Natural killer cell (primary cell): ENCODE measurements at regions not wholly inside any gene's neighbourhood (a gene's known extent, or its start where the extent isn't known, plus 50 kb on each side); places are given as distances from the start of the nearest gene placed in this dataset.
"Not testable (repeated sequence)": the region's sequence is repeated elsewhere in the genome, so short reads cannot be mapped to it uniquely, and the experiment has no call there.

Experiments
- ATAC-seq, 3 donors: fragments of 150-1000 bp in 2 of 3; fragments of 200-7000 bp in 1 of 3; cut with Tn5 transposase; 1 replicate in 1 of 3; 2 replicates in 2 of 3; pipeline ENCODE4 v1.10.0; 2021; ENCODE audit warnings: mild to moderate bottlenecking in 2 of 3, moderate library complexity in 2 of 3
- DNase-seq, 2 donors: peaks; one replicate each; pipeline versions ENCODE4 v3.0.0 to v3.0.0-alpha.2; 2013 to 2021; ENCODE audit warnings: mixed read lengths in 1 of 2
- H3K27ac ChIP-seq: one replicate; pipeline ENCODE4 v1.5.1; 2013; ENCODE audit warnings: mild to moderate bottlenecking, low read length
- H3K27me3 ChIP-seq: one replicate; pipeline ENCODE4 v1.6.1; 2013; ENCODE audit warnings: low read length; ENCODE audit not compliant: control insufficient read depth, insufficient read depth
- H3K36me3 ChIP-seq: one replicate; pipeline ENCODE4 v1.6.1; 2013; ENCODE audit warnings: low read length; ENCODE audit not compliant: control insufficient read depth, insufficient read depth
- H3K4me1 ChIP-seq: one replicate; pipeline ENCODE4 v1.6.1; 2013; ENCODE audit warnings: low read length; ENCODE audit not compliant: control insufficient read depth, insufficient read depth
- H3K4me3 ChIP-seq: one replicate; pipeline ENCODE4 v1.5.1; 2013; ENCODE audit warnings: low read length
- H3K9me3 ChIP-seq: one replicate; pipeline ENCODE4 v1.6.1; 2013; ENCODE audit warnings: low read length; ENCODE audit not compliant: control insufficient read depth, insufficient read depth
- H3K27ac Mint-ChIP-seq, 2 donors: one replicate each; pipeline ENCODE4 v1.8.0; 2022; ENCODE audit warnings: mild to moderate bottlenecking in 2 of 2, mixed read lengths in 2 of 2, moderate library complexity in 1 of 2
- H3K27me3 Mint-ChIP-seq, 2 donors: one replicate each; pipeline ENCODE4 v1.8.0; 2022; ENCODE audit warnings: low read depth in 2 of 2, mixed read lengths in 2 of 2
- H3K36me3 Mint-ChIP-seq: one replicate; pipeline ENCODE4 v1.8.0; 2022; ENCODE audit warnings: mixed read lengths
- H3K4me1 Mint-ChIP-seq, 2 donors: one replicate each; pipeline ENCODE4 v1.8.0; 2022; ENCODE audit warnings: mixed read lengths in 2 of 2
- H3K4me3 Mint-ChIP-seq: one replicate; pipeline ENCODE4 v1.8.0; 2022; ENCODE audit warnings: mild to moderate bottlenecking, moderate library complexity, mixed read lengths
- H3K9me3 Mint-ChIP-seq, 2 donors: one replicate each; pipeline ENCODE4 v1.8.0; 2022; ENCODE audit warnings: mixed read lengths in 2 of 2
- WGBS: methylation state at CpG from one replicate; pipeline ENCODE4 v1.1.7; 2013; ENCODE audit warnings: missing lambda C conversion rate; ENCODE audit not compliant: insufficient coverage; 5-methylcytosine and 5-hydroxymethylcytosine counted together
- intact Hi-C: fragments of 100-400 bp; cut with micrococcal nuclease; formaldehyde crosslinking; loops from one replicate; pipeline ENCODE4 v1.14.2; 2022
- TF ChIP-seq, protein P1 (sequence below): fragments of 200-600 bp; IDR thresholded peaks from one replicate; pipeline ENCODE4 v1.8.0; 2022; ENCODE audit warnings: antibody characterized with exemption

DNA sequence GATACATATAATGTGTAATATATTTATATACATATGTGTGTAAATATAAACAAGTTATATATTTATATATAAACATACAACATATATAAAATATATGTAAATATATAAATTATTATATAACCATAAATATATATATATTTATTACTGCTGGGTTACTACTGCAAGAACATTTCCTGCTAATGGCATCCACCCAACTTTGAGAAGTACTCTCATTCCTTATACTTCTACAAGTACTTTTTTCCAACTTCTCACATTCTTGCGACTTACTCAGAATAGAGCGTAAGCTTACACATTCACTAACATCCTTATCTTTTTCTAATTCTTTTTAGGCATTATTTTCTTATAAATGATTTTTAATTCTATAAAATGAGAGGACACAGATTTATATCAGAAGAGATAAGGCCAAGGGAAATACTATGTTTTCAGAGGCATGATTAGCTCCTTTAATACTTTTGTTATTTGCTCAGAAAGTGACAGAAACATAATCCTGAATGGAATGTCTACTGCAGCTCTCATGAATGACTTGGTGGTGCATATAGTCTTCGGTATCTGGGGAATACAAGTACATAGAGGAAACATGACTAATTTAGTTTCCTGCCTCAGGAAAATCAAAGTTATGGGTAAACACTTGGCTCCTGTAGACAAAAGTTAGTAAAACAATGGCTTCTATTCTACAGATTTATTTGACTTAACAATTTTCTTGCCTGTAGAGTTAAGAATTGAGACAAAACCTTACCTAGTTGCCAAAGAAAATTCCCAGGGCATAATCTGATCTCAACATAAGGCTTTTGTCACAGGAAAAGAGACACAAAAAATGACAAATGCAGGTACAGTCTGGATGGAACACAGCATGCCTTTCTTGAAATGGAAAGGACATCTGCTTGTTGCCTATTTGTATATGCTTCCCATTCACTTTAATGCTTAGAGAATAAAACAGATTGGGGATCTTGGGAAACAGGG, 453.9 kb downstream of the SQOR start:
- H3K4me3 Mint-ChIP-seq = no peak overlapping the region
- H3K27ac ChIP-seq = no peak overlapping the region
- no peak overlapping the region for H3K4me3 ChIP-seq
- H3K36me3 ChIP-seq = no peaks in the 10 kb centered on the region
- H3K9me3 Mint-ChIP-seq = peaks cover 6 to 11% of the 10 kb centered on the region in 2 donors
- ATAC-seq = no peak
- no peaks in the 10 kb centered on the region for H3K9me3 ChIP-seq
- no peaks in the 10 kb centered on the region for H3K36me3 Mint-ChIP-seq
- H3K27me3 ChIP-seq = no peaks in the 10 kb centered on the region
- intact Hi-C loops = no loop called here
- H3K27ac Mint-ChIP-seq = no peak overlapping the region
- TF ChIP-seq, protein P1, sequence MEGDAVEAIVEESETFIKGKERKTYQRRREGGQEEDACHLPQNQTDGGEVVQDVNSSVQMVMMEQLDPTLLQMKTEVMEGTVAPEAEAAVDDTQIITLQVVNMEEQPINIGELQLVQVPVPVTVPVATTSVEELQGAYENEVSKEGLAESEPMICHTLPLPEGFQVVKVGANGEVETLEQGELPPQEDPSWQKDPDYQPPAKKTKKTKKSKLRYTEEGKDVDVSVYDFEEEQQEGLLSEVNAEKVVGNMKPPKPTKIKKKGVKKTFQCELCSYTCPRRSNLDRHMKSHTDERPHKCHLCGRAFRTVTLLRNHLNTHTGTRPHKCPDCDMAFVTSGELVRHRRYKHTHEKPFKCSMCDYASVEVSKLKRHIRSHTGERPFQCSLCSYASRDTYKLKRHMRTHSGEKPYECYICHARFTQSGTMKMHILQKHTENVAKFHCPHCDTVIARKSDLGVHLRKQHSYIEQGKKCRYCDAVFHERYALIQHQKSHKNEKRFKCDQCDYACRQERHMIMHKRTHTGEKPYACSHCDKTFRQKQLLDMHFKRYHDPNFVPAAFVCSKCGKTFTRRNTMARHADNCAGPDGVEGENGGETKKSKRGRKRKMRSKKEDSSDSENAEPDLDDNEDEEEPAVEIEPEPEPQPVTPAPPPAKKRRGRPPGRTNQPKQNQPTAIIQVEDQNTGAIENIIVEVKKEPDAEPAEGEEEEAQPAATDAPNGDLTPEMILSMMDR = no peak
- no peaks in the 10 kb centered on the region for H3K27me3 Mint-ChIP-seq
- no peaks in the 10 kb centered on the region for H3K4me1 Mint-ChIP-seq
- no peaks in the 10 kb centered on the region for H3K4me1 ChIP-seq
- no peak for DNase-seq
- WGBS = 50% methylated on average over 2 of the region's 3 CpGs

DNA sequence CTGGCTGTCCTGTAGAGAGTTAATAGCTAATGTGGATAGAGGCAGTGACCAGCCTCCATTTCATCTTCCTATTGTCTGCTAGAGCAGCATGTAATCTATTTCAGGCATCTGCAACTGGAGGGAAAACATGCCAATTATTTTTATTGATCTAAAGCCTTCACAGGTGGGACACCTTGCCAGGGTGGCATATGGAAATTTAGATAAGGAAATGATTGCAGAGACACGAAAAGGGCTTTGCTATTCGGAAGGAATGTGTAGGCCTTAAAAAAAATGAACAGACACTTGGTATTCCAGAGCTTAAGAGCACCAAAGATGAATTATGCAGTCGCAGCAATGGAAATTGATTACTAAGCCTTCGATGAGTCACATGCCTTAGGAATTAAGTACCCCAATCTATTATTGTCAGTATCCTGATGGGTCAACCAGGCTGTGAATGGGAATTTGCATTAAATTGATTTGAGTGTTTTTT, 454.7 kb downstream of the SQOR start:
- no peaks in the 10 kb centered on the region for H3K36me3 Mint-ChIP-seq
- no peak for DNase-seq
- TF ChIP-seq, protein P1 = no peak
- WGBS = 62% methylated on average over 4 of the region's 4 CpGs
- no peak overlapping the region for H3K4me3 Mint-ChIP-seq
- no peaks in the 10 kb centered on the region for H3K4me1 ChIP-seq
- no peak overlapping the region for H3K27ac ChIP-seq
- no peaks in the 10 kb centered on the region for H3K27me3 ChIP-seq
- H3K4me1 Mint-ChIP-seq = no peaks in the 10 kb centered on the region
- H3K9me3 Mint-ChIP-seq = peaks cover 6 to 11% of the 10 kb centered on the region in 2 donors
- no peak overlapping the region for H3K4me3 ChIP-seq
- intact Hi-C loops = no loop called here
- no peak for ATAC-seq
- no peaks in the 10 kb centered on the region for H3K36me3 ChIP-seq
- no peaks in the 10 kb centered on the region for H3K27me3 Mint-ChIP-seq
- no peak overlapping the region for H3K27ac Mint-ChIP-seq
- no peaks in the 10 kb centered on the region for H3K9me3 ChIP-seq

DNA sequence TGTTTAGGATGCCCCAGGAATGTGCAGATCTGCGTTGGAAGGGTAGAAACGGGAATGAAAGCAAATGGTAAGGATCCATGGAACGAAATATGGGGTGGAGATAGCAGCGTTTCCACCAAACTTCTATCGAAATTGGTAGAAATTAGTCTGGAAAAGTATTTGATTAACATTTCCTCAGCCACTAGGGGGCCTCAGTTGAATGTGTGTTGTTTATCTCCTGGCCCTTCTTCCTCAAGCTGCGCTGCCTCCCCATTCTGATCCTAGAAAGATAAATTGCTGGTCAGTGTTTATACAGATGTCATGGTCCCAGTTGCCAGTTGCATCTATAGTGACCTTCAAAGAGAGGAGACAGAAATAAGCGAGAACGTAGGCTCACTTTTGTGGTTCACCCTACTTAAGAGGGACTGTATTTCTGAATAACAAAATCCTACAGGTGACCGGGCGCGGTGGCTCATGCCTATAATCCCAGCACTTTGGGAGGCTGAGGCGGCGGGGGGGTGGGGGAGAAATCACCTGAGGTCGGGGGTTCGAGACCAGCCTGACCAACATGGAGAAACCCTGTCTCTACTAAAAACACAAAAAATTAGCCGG, 457.1 kb downstream of the SQOR start:
- no peaks in the 10 kb centered on the region for H3K4me1 Mint-ChIP-seq
- H3K9me3 Mint-ChIP-seq = peaks cover 7% of the 10 kb centered on the region in 2 donors
- whole genome bisulfite sequencing = 72% methylated on average over 16 of the region's 16 CpGs
- Histone ChIP-seq H3K27ac (no peak overlapping the region), H3K36me3 (no peaks in the 10 kb centered on the region), H3K4me1 (no peaks in the 10 kb centered on the region), H3K9me3 (peaks cover 3% of the 10 kb centered on the region), H3K4me3 (no peak overlapping the region), H3K27me3 (no peaks in the 10 kb centered on the region)
- TF ChIP-seq, protein P1 = no peak
- H3K27me3 Mint-ChIP-seq = no peaks in the 10 kb centered on the region
- intact Hi-C loops = no loop called here
- no peak overlapping the region for H3K4me3 Mint-ChIP-seq
- H3K36me3 Mint-ChIP-seq = peaks cover 5% of the 10 kb centered on the region
- DNase-seq = no peak
- ATAC-seq = no peak
- H3K27ac Mint-ChIP-seq = no peak overlapping the region

DNA sequence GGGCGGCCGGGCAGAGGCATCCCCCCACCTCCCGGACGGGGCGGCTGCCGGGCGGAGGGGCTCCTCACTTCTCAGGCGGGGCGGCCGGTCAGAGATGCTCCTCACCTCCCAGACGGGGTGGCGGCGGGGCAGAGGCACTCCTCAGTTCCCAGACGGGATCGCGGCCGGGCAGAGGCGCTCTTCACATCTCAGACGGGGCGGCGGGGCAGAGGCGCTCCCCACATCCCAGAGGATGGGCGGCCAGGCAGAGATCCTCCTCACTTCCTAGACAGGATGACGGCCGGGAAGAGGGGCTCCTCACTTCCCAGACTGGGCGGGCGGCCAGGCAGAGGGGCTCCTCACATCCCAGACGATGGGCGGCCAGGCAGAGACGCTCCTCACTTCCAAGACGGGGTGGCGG, 463.2 kb downstream of the SQOR start:
- H3K4me1 ChIP-seq, H3K27me3 Mint-ChIP-seq, H3K36me3 Mint-ChIP-seq, ATAC-seq, H3K4me3 ChIP-seq, H3K9me3 Mint-ChIP-seq, H3K36me3 ChIP-seq, DNase-seq, intact Hi-C loops, H3K4me1 Mint-ChIP-seq, H3K9me3 ChIP-seq, H3K27ac Mint-ChIP-seq, H3K27me3 ChIP-seq, H3K27ac ChIP-seq, H3K4me3 Mint-ChIP-seq: not testable (repeated sequence)
- 95% methylated on average over 32 of the region's 32 CpGs for WGBS
